Endothelial cell (in vitro differentiated cells): ENCODE measurements at regions not wholly inside any gene's neighbourhood (a gene's known extent, or its start where the extent isn't known, plus 50 kb on each side); places are given as distances from the start of the nearest gene placed in this dataset.

Experiments used
- DNase-seq: peaks from one replicate; pipeline ENCODE4 v3.0.0; 2021; ENCODE audit warnings: low spot score
- H3K27ac Mint-ChIP-seq: one replicate; pipeline ENCODE4 v1.8.0; 2021; ENCODE audit warnings: mixed read lengths, inconsistent platforms; ENCODE audit not compliant: unreplicated experiment
- H3K27me3 Mint-ChIP-seq: one replicate; pipeline ENCODE4 v1.8.0; 2021; ENCODE audit warnings: mild to moderate bottlenecking, moderate library complexity, mixed read lengths, inconsistent platforms; ENCODE audit not compliant: unreplicated experiment
- H3K36me3 Mint-ChIP-seq: one replicate; pipeline ENCODE4 v1.8.0; 2021; ENCODE audit warnings: mild to moderate bottlenecking, low read depth, mixed read lengths, inconsistent platforms; ENCODE audit not compliant: unreplicated experiment
- H3K4me1 Mint-ChIP-seq: one replicate; pipeline ENCODE4 v1.8.0; 2021; ENCODE audit warnings: mild to moderate bottlenecking, mixed read lengths, inconsistent platforms; ENCODE audit not compliant: unreplicated experiment
- H3K4me3 Mint-ChIP-seq: one replicate; pipeline ENCODE4 v1.8.0; 2021; ENCODE audit warnings: mild to moderate bottlenecking, mixed read lengths, inconsistent platforms; ENCODE audit not compliant: unreplicated experiment
- H3K9me3 Mint-ChIP-seq: one replicate; pipeline ENCODE4 v1.8.0; 2021; ENCODE audit warnings: mixed read lengths, inconsistent platforms; ENCODE audit not compliant: unreplicated experiment
- CTCF ChIP-seq: fragments of 200-600 bp; sonication (generic); IDR thresholded peaks from one replicate; pipeline ENCODE4 v1.5.0; 2021; ENCODE audit warnings: antibody characterized with exemption; ENCODE audit not compliant: unreplicated experiment

GRCh38 chr2:79272616-79273015, 113.1 kb upstream of the REG3A start:
- H3K36me3 Mint-ChIP-seq = no peaks in the 10 kb centered on the region
- H3K4me3 Mint-ChIP-seq = no peak overlapping the region
- H3K4me1 Mint-ChIP-seq = peaks cover 22% of the 10 kb centered on the region
- no peaks in the 10 kb centered on the region for H3K27me3 Mint-ChIP-seq
- DNase-seq = no peak
- TF ChIP-seq CTCF = no peak
- no peak overlapping the region for H3K27ac Mint-ChIP-seq
- no peaks in the 10 kb centered on the region for H3K9me3 Mint-ChIP-seq

- Mint-ChIP-seq H3K27ac (no peak overlapping the region), H3K27me3 (no peaks in the 10 kb centered on the region), H3K9me3 (no peaks in the 10 kb centered on the region), H3K36me3 (no peaks in the 10 kb centered on the region), H3K4me3 (no peak overlapping the region), H3K4me1 (peaks cover 22% of the 10 kb centered on the region)
- no peak for DNase-seq
- TF ChIP-seq CTCF = no peak
These were observed 111.9 kb upstream of the REG3A start for GRCh38 chr2:79271456-79271855.

GRCh38 chr2:79260848-79261247, 101.3 kb upstream of the REG3A start:
- H3K4me3 Mint-ChIP-seq = no peak overlapping the region
- H3K9me3 Mint-ChIP-seq = no peaks in the 10 kb centered on the region
- TF ChIP-seq CTCF = no peak
- no peaks in the 10 kb centered on the region for H3K4me1 Mint-ChIP-seq
- no peak overlapping the region for H3K27ac Mint-ChIP-seq
- H3K27me3 Mint-ChIP-seq = no peaks in the 10 kb centered on the region
- DNase-seq = no peak
- no peaks in the 10 kb centered on the region for H3K36me3 Mint-ChIP-seq

- DNase-seq = no peak
- H3K4me3 Mint-ChIP-seq = no peak overlapping the region
- no peak for TF ChIP-seq CTCF
- H3K36me3 Mint-ChIP-seq = no peaks in the 10 kb centered on the region
- no peaks in the 10 kb centered on the region for H3K27me3 Mint-ChIP-seq
- H3K4me1 Mint-ChIP-seq = no peaks in the 10 kb centered on the region
- no peaks in the 10 kb centered on the region for H3K9me3 Mint-ChIP-seq
- no peak overlapping the region for H3K27ac Mint-ChIP-seq
These were observed 100.4 kb upstream of the REG3A start for GRCh38 chr2:79259959-79260358.

- Mint-ChIP-seq H3K4me3 (no peak overlapping the region), H3K27me3 (no peaks in the 10 kb centered on the region), H3K27ac (no peak overlapping the region), H3K4me1 (no peaks in the 10 kb centered on the region), H3K36me3 (no peaks in the 10 kb centered on the region), H3K9me3 (no peaks in the 10 kb centered on the region)
- DNase-seq = no peak
- TF ChIP-seq CTCF = no peak
These were observed 99.7 kb upstream of the REG3A start for GRCh38 chr2:79259296-79259695.
